Ovary (tissue), 3 donors: ENCODE measurements at regions not wholly inside any gene's neighbourhood (a gene's known extent, or its start where the extent isn't known, plus 50 kb on each side); places are given as distances from the start of the nearest gene placed in this dataset.

Source experiments
- CTCF ChIP-seq, 3 donors: fragments of 450-650 bp in 2 of 3; fragments of 200-600 bp in 1 of 3; IDR thresholded peaks; one replicate each; pipeline versions ENCODE4 v1.5.1 to v1.8.0; 2016 to 2022; ENCODE audit warnings: antibody characterized with exemption in 3 of 3, mild to moderate bottlenecking in 1 of 3
- EP300 ChIP-seq: sonication (generic); formaldehyde crosslinking; IDR thresholded peaks from one replicate; pipeline ENCODE4 v1.6.1; 2017; ENCODE audit warnings: antibody characterized with exemption
- POLR2A ChIP-seq: fragments of 450-650 bp; IDR thresholded peaks from one replicate; pipeline ENCODE4 v1.6.1; 2017; ENCODE audit warnings: antibody characterized with exemption, mild to moderate bottlenecking, moderate library complexity
- donor health status: DM: no; HTN: no; CAD: no.

- TF ChIP-seq CTCF (IDR thresholded peaks at IDR 0.05) (no peak), POLR2A (no peak), EP300 (no peak)
Measured at GRCh38 chr5:129306725-129307124, 153.4 kb upstream of the ADAMTS19 start.
